ENCODE measurements at regions not wholly inside any gene's neighbourhood (a gene's known extent, or its start where the extent isn't known, plus 50 kb on each side); places are given as distances from the start of the nearest gene placed in this dataset.

DNA sequence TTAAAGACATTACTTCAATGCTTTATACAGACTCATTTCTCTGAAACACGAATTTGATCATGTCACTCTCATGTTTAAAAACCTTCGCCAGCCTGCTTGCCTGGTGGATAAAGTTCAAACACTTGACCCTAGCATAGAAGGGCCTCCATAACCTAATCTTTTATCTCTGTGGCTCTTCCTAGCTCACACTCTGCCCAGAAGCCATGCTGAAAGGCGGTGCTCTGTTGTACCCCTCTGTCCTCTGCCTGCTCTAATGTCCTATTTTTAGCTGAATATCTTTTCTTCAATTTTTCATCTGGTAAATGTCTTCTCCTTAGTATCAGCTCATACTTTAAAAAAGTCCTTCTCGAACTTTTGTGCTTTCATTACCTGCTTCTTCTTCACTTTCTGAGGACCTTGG, 302.6 kb upstream of the BOD1L1 start:
- no peak for DNase-seq (ENCODE audit: low read depth in 2 of 2)

DNA sequence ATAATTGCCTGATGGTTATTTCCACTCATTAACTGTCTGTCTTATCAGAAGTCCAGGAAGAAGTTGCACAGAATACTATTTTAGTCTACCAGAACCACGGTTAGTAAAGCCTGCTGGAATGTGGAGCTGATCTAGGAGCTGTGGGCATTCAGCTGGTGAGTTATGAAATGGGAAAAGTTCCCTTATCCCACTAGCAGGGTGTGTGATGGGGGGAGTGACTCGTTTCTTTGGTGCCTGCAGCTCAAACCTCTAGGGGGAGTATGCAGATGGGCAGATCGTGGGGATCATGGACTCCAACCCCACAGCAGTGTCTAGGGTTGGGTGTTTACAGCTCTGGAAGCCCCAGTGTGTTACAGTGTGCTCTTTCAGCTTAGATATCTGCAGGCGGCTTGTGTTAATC, 305.7 kb upstream of the BOD1L1 start:
- DNase-seq (ENCODE audit: low read depth in 2 of 2), result no peak

DNA sequence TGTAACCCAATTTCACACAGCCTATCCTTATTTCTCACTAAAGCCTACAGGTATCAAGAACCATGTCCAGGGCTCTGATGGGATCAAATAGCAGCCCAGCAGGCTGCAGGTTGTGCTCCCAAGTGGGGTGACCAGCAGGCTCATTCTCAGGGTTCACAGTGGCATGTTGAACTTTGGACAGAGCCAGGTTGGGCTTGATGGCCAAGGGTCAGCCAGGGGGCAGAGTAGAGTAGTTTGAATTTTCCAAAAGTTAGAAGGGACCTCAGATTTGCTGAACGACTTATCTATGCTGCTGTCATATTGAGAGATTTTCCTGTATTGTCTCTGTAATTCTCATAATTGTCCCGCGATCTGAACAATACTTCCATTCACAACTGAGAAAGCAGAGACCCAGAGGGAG, 310.8 kb upstream of the BOD1L1 start:
- no peak for DNase-seq (ENCODE audit: low read depth in 2 of 2)

DNA sequence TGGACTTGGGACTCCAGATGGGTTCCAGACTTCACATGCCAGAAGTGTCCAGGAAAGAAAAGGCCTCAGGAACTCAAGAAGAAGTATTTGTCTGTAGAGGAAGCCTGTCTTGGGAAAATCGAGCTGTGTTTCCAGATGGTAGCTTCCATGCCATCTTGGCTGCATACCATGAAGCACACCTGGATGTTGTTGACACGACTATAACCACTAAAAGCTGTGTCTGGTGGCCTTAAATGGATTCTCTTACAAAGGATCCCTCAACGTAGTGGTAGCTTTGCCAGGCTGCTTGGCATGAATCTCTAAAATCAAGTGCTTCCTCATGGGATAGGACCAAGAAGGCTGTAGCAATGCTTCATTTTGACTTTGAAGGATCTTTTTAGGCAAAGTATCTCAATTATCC, 313.4 kb upstream of the BOD1L1 start:
- no peak for DNase-seq (ENCODE audit: low read depth in 2 of 2)

DNA sequence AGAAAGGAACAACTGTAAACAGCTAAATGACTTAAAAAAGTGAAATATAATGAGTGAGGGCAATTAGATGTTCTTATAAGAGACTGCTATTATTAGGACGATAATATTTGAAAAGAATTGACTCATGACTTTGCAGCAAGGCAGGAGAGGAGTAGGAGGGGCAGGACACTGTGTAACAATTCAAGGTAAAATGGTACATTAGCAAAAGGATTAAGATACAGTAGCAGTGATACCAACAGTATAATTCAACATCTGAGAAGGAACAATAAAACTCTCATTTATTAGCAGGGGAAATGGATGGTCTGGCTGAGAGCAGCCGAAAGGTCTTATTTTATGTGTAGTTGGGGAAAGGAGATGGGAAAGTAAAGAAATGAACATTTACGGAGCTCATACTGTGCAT, 315.5 kb upstream of the BOD1L1 start:
- DNase-seq (ENCODE audit: low read depth in 2 of 2), result no peak

- no peak for DNase-seq (ENCODE audit: low read depth in 2 of 2)
These were observed 316.6 kb upstream of the BOD1L1 start for GRCh38 chr4:13944095-13944511.

DNA sequence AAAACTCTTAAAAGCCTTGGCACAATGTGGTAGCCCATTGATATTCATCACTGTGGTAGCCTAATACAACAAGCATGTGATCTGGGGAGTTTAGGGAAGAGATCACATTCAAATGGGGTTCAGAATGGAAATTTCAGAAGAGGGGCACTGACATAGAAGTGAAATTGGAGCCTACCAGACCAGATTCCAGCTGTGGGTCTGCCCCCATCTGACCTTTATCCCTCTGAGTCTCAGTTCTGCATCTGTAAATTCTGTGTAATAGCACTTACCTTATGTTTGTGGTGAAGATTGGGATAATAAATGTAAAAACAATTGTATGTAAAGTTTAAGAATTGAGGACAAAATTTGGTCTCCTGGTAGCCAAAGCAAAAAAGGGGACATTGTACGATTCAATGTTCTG, 320.4 kb upstream of the BOD1L1 start:
- DNase-seq (ENCODE audit: low read depth in 2 of 2), result no peak

DNA sequence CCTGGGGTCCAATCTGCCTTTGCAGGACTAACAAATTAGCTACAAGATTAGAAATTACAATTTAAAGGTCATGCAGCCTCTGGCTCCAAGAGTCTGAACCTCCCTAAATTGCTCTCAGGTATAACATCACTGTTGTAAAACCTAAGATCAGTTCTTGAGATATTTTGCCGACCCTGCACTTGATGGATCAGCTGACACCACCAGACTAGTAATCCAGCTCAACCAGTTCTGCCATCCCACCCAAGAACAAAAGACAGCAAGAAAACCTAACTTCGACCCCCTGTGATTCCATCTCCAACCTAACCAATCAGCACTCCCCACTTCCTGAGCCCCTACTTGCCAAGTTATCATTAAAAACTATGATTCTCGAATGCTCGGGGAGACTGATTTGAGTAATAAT, 323.0 kb upstream of the BOD1L1 start:
- DNase-seq (ENCODE audit: low read depth in 2 of 2), result no peak

- DNase-seq (ENCODE audit: low read depth in 2 of 2), result no peak
These were observed 325.6 kb upstream of the BOD1L1 start for GRCh38 chr4:13953083-13953482.

- no peak for DNase-seq (ENCODE audit: low read depth in 2 of 2)
These were observed 328.0 kb upstream of the BOD1L1 start for GRCh38 chr4:13955551-13955950.

- no peak for DNase-seq (ENCODE audit: low read depth in 2 of 2)
These were observed 329.4 kb upstream of the BOD1L1 start for GRCh38 chr4:13956947-13957346.

DNA sequence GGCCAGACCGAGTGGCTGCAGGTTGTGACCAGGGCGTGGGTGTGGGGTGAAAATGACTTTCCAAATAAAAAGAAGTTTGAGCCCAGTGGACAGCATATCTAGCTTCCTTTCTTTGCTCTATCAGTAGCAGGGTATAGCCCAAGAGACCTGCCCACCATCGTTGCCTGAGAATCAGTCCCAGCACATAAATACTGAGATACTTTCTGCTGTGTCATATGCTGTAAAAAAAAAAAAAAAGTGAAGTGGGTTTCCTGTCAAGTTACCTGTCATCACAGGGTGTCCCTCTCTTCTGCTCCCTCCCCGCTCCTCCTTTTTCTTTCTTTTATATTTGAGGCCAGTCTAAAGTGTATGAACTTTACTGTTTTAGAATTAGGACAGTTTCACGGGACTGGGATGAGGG, 330.3 kb upstream of the BOD1L1 start:
- no peak for DNase-seq (ENCODE audit: low read depth in 2 of 2)

DNA sequence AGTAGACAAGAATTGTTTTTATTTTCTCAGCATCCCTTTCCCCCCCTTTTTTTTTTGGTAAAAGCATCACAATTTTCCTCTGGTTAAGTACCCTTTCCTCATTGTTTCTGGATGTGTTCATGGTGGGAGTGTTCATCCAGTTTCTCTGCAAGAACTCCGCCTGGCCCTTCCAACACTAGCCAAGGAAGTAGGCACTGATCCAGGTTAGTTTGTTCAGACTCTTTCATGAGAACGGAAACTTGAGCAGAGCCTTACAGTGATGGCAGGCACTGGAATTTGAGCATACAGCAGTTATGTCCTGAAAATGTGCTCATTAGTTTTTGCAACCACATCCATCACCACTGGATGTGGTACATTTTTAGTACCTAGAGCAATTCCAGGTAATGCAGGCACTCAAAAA, 336.1 kb upstream of the BOD1L1 start:
- peak in 1 of 2 donors; percentile 42 for DNase-seq (ENCODE audit: low read depth in 2 of 2)

DNA sequence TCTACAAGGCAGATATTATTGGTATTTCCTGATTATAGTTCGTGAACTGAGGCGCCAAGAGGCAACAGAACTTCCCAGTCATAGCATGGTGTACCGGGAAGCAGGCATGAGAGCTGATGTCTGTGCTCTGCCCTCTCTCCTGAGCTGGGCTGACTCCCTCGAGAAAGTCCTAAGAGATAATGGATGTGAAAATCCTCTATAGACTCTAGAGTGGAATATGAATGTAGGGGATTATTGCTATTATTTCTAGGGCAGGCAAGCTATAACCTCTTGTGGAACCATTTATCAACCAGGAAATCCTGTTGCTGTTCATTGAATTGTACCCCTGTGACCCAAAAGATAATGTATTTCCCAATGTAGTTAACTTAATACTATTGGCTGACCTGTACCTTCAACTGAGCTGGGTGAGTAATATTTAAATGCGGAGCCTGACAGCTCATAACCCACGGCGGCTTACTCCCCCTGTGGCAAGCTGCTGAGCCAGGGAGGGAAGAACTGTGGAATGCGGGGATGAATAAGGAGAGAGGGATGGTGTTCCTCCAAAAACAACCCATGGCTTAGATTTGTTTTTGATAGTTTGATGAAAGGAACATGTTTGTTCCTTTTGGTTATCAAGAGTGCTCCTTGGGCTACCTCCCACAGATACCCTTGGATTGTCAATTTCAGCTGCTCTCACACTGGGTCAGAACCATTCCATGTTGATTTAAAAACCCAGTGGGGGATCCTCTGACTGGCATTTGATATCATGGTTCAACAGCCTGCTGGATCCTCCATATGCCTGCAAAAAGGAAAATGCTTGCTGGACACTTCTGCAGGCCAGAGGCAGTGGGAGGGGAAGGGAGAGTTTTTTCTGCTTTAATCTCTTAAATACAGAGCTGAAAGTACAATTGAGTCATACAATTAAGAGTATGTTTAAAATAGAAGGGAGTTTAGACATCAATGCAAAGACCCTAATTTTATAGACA, 339.0 kb upstream of the BOD1L1 start:
- peak; percentile 84 to 92 for DNase-seq (ENCODE audit: low read depth in 2 of 2)

DNA sequence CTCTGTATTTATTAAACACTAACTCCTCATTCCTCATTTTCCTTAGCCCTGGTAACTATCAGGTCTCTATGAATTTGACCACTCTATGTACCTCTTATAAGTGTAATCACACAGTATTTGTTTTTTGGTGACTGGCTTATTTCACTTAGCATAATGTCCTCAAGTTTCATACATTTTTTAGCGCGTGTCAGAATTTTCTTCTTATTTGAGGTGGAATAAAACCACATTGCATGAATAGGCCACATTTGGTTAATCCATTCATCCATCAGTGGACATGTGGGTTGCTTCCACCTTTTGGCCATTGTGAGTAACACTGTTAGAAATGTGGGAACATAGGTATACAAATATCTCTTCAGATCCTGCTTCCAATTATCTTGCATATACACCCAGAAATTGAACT, 341.2 kb upstream of the BOD1L1 start:
- peak in 1 of 2 donors; percentile 9 for DNase-seq (ENCODE audit: low read depth in 2 of 2)

DNA sequence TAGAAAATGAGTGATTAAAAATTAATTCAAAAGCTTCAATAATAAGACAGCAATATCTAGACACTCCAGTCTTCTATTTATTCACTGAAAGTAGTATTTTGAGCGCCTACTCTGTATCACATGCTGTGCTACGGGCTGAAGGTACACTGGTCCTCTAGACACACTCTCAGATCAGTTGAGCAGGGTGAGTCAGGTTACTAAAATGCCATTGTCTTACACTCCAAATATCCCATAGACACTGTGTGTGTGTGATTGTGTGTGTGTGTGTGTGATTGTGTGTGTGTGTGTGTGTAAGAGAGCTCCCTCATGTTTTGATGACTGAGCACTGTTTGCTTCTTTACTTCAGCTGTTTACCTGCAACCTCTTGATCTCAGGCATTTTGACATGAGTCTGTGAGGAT, 342.8 kb upstream of the BOD1L1 start:
- peak in 1 of 2 donors; percentile 33 for DNase-seq (ENCODE audit: low read depth in 2 of 2)

DNA sequence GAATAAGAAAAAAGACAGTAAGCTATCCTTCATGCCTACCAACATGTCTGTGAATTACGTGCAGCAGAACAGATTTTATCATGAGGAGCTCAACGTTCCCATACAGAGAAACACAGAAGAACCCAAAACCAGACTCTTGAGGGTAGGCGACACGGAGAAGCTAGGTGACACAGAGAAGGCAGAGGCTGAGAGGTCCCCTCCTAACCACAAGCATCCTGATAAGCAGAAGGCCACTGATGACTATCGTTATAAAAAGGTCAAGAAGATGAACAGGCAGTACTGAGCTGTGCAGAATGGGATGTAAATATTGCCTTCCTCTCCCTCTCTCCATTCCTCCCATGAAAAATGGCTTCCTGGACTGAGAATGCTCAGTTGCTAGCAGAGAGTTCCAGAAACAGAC, 350.2 kb upstream of the BOD1L1 start:
- DNase-seq (ENCODE audit: low read depth in 2 of 2), result no peak

GRCh38 chr4:13980317-13981310, 353.1 kb upstream of the BOD1L1 start:
- peak in 1 of 2 donors; percentile 18 for DNase-seq (ENCODE audit: low read depth in 2 of 2)

- no peak for DNase-seq (ENCODE audit: low read depth in 2 of 2)
These were observed 354.0 kb upstream of the BOD1L1 start for GRCh38 chr4:13981499-13981898.

DNA sequence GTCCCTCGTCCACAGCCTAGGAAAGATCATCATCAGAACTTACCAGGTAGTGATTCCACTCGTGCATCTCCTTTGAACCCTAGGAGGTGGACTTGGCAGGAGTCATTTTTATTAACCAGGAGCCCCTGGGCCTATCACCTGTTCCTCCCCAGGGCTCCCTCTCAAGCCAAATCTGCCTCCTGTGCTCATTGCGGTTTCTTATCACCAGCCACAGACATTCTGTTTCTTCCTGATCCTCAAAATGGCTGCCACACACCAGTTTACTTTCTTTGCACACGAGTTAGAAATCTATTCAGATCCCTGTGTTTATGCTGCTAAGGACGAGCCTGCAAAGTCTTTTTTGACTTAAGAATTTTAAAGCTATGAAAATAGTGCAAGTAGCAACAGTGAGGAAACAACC, 354.5 kb upstream of the BOD1L1 start:
- no peak for DNase-seq (ENCODE audit: low read depth in 2 of 2)

DNA sequence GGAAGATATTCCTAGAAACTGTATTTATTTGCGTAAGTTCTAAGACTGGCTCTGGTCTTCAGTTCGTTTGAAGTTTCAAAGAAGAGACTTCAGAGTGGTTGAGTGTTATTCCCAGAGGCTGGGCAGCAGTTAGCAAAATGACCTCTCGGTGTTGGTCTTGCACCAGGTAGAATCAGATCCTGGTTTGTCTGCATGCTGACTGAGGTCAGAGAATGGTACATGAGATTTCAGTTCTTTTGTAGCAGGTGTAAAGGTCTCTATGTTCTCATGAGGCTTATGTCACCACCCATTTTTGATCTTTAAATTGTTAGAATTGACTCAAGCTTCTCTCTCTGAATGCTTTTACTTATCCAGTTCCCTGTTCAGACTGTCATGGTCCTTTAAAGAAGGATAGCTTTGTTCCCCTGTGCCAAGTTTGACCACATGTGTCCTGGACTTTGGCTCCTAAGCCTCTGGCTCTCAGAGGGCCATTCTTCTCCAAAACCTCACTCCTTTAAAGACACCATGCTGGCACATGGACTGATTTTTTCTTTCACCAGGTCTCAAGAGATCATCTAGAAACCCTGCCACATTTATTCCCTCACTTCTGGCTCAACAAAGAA, 355.8 kb upstream of the BOD1L1 start:
- no peak for DNase-seq (ENCODE audit: low read depth in 2 of 2)

Measured in lung microvascular endothelial cell (primary cell).